ENCODE measurements at regions not wholly inside any gene's neighbourhood (a gene's known extent, or its start where the extent isn't known, plus 50 kb on each side); places are given as distances from the start of the nearest gene placed in this dataset.

DNA sequence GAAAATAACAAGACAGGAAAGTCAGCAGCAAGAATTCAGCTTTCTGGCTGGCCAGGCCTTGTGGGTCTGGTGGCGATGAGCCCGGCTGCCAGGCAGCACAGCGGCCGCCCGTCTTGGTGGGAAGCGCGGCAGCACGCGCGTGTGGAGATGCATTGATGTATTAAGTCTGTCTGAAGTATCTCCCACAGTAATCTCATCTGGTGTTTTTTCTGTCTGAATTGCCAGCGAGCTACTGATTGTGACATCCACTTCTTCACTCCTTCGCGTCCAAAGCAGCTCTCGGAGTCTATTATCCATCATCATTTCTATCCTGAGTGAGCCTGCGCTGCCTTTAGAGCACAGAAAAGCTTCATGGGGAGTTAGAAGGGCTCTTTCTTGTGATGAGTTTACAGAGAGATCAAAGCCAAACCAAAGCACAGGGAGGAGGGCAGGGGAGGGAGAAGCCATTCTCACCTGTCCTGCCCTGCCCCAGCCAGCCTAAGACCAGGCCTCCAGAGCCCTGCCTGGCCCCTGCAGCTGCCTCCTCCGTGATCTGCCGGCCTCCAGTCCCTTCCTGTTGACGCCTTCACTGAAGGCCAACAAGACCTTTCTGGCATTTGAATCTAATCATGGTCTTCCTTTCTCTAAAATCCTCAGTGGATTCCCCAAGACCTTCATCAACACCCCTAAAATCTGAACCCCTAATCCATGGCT, 1419.0 kb downstream of the TBC1D22A start:
- TF ChIP-seq, protein P1, sequence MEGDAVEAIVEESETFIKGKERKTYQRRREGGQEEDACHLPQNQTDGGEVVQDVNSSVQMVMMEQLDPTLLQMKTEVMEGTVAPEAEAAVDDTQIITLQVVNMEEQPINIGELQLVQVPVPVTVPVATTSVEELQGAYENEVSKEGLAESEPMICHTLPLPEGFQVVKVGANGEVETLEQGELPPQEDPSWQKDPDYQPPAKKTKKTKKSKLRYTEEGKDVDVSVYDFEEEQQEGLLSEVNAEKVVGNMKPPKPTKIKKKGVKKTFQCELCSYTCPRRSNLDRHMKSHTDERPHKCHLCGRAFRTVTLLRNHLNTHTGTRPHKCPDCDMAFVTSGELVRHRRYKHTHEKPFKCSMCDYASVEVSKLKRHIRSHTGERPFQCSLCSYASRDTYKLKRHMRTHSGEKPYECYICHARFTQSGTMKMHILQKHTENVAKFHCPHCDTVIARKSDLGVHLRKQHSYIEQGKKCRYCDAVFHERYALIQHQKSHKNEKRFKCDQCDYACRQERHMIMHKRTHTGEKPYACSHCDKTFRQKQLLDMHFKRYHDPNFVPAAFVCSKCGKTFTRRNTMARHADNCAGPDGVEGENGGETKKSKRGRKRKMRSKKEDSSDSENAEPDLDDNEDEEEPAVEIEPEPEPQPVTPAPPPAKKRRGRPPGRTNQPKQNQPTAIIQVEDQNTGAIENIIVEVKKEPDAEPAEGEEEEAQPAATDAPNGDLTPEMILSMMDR (IDR thresholded peaks at IDR 0.05), result no peak
- no peak for DNase-seq (ENCODE audit: low spot score)
- no peak for ATAC-seq (ENCODE audit: low FRiP score)

- DNase-seq (ENCODE audit: low spot score), result no peak
- TF ChIP-seq, protein P1 (IDR thresholded peaks at IDR 0.05), result no peak
- ATAC-seq (ENCODE audit: low FRiP score), result no peak
Observed at GRCh38 chr22:48180631-48181030, 1418.2 kb downstream of the TBC1D22A start.

DNA sequence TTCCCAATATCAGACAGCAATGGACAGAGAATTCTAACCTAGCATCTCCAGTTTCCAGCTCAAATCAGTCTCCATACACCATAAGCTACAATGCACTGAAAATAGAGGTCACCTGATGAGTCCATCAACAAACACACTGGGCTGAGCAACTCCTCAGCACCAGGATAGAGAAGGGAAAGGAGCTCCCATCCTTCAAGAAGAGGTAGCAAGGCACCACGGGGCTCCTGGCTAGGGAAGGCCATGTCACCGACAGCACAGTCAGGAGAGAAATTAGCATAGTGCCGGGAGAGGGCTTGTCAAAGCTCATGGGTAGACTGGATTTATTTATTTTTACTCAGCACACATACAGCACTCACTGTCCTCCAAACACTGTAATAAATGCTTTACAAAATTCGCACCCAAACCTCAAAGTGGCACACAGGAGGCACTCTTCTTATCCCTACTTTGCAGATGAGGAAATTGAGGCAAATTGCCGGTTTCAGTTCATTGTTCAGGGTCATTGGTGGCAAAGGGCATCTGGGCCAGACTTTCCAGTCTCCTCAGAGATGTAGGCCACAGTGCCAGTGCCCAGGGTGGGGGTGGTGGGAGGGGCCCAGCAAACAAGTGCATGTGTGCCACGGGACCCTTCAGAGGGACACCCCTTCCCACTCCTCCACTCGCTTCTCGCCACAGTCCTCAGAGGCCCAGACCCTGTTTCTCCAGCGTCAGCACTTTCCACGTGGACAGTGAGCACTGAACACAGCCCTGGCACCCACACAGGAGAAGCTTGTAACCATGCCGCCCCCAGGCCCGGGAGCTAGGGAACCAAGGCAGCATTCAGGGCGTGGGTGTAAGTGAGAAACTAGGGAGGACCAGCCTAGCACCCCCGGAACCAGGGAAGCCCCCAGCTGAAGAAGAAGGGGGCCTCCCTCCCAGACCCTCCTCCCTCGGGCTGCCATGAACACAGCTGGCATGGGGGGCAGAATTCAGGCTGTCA, 1417.4 kb downstream of the TBC1D22A start:
- TF ChIP-seq, protein P1 (IDR thresholded peaks at IDR 0.05), result no peak
- DNase-seq (ENCODE audit: low spot score) (no peak), ATAC-seq (ENCODE audit: low FRiP score) (no peak)

GRCh38 chr22:48178536-48178935, 1416.1 kb downstream of the TBC1D22A start:
- DNase-seq (ENCODE audit: low spot score) (no peak), ATAC-seq (ENCODE audit: low FRiP score) (no peak)
- TF ChIP-seq, protein P1 (IDR thresholded peaks at IDR 0.05), result no peak

GRCh38 chr22:48177631-48178030, 1415.2 kb downstream of the TBC1D22A start:
- TF ChIP-seq, protein P1 (IDR thresholded peaks at IDR 0.05), result no peak
- no peak for DNase-seq (ENCODE audit: low spot score)
- ATAC-seq (ENCODE audit: low FRiP score), result no peak

GRCh38 chr22:48175721-48176120, 1413.3 kb downstream of the TBC1D22A start:
- TF ChIP-seq, protein P1 (IDR thresholded peaks at IDR 0.05), result no peak
- no peak for DNase-seq (ENCODE audit: low spot score)
- ATAC-seq (ENCODE audit: low FRiP score), result no peak

Measured in omental fat pad (tissue), 3 donors.